ENCODE measurements at regions not wholly inside any gene's neighbourhood (a gene's known extent, or its start where the extent isn't known, plus 50 kb on each side); places are given as distances from the start of the nearest gene placed in this dataset.
A peak's percentile ranks its signal among the peaks of the same experiment; 100 is the strongest.

- DNase-seq, result no peak
These were observed 190.3 kb upstream of the ZC3H12A start for GRCh38 chr1:37284053-37284452.

GRCh38 chr1:37286881-37287280 is 187.5 kb upstream of the ZC3H12A start:
- DNase-seq, result no peak

- DNase-seq, result no peak
These were observed 185.5 kb upstream of the ZC3H12A start for GRCh38 chr1:37288900-37289299.

- DNase-seq, result no peak
These were observed 183.7 kb upstream of the ZC3H12A start for GRCh38 chr1:37290718-37291117.

- DNase-seq, result no peak
These were observed 181.6 kb upstream of the ZC3H12A start for GRCh38 chr1:37292789-37293188.

- DNase-seq, result no peak
These were observed 180.3 kb upstream of the ZC3H12A start for GRCh38 chr1:37294096-37294495.

GRCh38 chr1:37294529-37294928 is 179.9 kb upstream of the ZC3H12A start:
- DNase-seq, result no peak

GRCh38 chr1:37298769-37299168 is 175.6 kb upstream of the ZC3H12A start:
- no peak for DNase-seq

- DNase-seq, result no peak
These were observed 175.2 kb upstream of the ZC3H12A start for GRCh38 chr1:37299216-37299615.

- no peak for DNase-seq
These were observed 170.4 kb upstream of the ZC3H12A start for GRCh38 chr1:37303884-37304574.

- no peak for DNase-seq
These were observed 169.3 kb upstream of the ZC3H12A start for GRCh38 chr1:37305108-37305507.

GRCh38 chr1:37305841-37306240 is 168.5 kb upstream of the ZC3H12A start:
- peak; percentile 63 for DNase-seq

GRCh38 chr1:37306461-37306860 is 167.9 kb upstream of the ZC3H12A start:
- DNase-seq, result no peak

GRCh38 chr1:37306871-37307270 is 167.5 kb upstream of the ZC3H12A start:
- DNase-seq, result no peak

GRCh38 chr1:37308031-37308960 is 166.1 kb upstream of the ZC3H12A start:
- no peak for DNase-seq

- no peak for DNase-seq
These were observed 164.8 kb upstream of the ZC3H12A start for GRCh38 chr1:37309574-37309973.

- DNase-seq, result no peak
These were observed 164.3 kb upstream of the ZC3H12A start for GRCh38 chr1:37310064-37310463.

- DNase-seq, result no peak
These were observed 159.0 kb upstream of the ZC3H12A start for GRCh38 chr1:37315371-37315846.

GRCh38 chr1:37317870-37318467 is 156.4 kb upstream of the ZC3H12A start:
- DNase-seq, result peak; percentile 49

GRCh38 chr1:37318490-37318889 is 155.9 kb upstream of the ZC3H12A start:
- no peak for DNase-seq

GRCh38 chr1:37319284-37319683 is 155.1 kb upstream of the ZC3H12A start:
- no peak for DNase-seq

- no peak for DNase-seq
These were observed 150.6 kb upstream of the ZC3H12A start for GRCh38 chr1:37323486-37324377.

- no peak for DNase-seq
These were observed 149.4 kb upstream of the ZC3H12A start for GRCh38 chr1:37325010-37325409.

Measured in NCI-H510A (cell line).